Uterus (tissue), 3 donors: ENCODE measurements at regions not wholly inside any gene's neighbourhood (a gene's known extent, or its start where the extent isn't known, plus 50 kb on each side); places are given as distances from the start of the nearest gene placed in this dataset.

Experiments used
- DNase-seq, 2 donors: peaks; one replicate each; pipeline ENCODE4 v3.0.0-alpha.2; 2019 to 2020
- H3K27ac ChIP-seq, 2 donors: fragments of 200-600 bp; sonication (generic); 1 replicate in 1 of 2; 2 replicates in 1 of 2; pipeline ENCODE4 v1.5.1; 2016 to 2018
- H3K27me3 ChIP-seq, 2 donors: fragments of 200-600 bp; sonication (generic); one replicate each; pipeline ENCODE4 v1.5.1; 2018 to 2019; ENCODE audit warnings: control low read depth in 1 of 2
- H3K36me3 ChIP-seq, 2 donors: fragments of 200-600 bp; sonication (generic); one replicate each; pipeline ENCODE4 v1.5.1; 2019; ENCODE audit warnings: control low read depth in 1 of 2
- H3K4me1 ChIP-seq, 2 donors: fragments of 200-600 bp; sonication (generic); one replicate each; pipeline ENCODE4 v1.5.1; 2018 to 2019; ENCODE audit warnings: control low read depth in 1 of 2
- H3K4me3 ChIP-seq, 2 donors: fragments of 200-600 bp; sonication (generic); 1 replicate in 1 of 2; 2 replicates in 1 of 2; pipeline ENCODE4 v1.5.1; 2018 to 2019; ENCODE audit warnings: mild to moderate bottlenecking in 1 of 2
- H3K9me3 ChIP-seq, 2 donors: fragments of 200-600 bp; sonication (generic); one replicate each; pipeline ENCODE4 v1.5.1; 2019; ENCODE audit warnings: control low read depth in 1 of 2
- POLR2A ChIP-seq, 2 donors: fragments of 450-650 bp; IDR thresholded peaks; one replicate each; pipeline ENCODE4 v1.6.1; 2016; ENCODE audit warnings: antibody characterized with exemption in 2 of 2, mild to moderate bottlenecking in 1 of 2, moderate library complexity in 1 of 2
- intact Hi-C: fragments of 100-400 bp; cut with DNase I; formaldehyde crosslinking; loops from one replicate; pipeline ENCODE4 v1.15.1; 2023; ENCODE audit warnings: low total_unique reads
- TF ChIP-seq, protein P1 (sequence below), 4 experiments: fragments of 200-600 bp in 2 of 4; fragments of 450-650 bp in 2 of 4; sonication (generic) in 2 of 4; IDR thresholded peaks; one replicate each; pipeline ENCODE4 v1.5.1; 2016 to 2019; ENCODE audit warnings: antibody characterized with exemption in 4 of 4, mild to moderate bottlenecking in 2 of 4, moderate library complexity in 1 of 4
- donor health status: DM: yes; HTN: yes; CAD: no.

DNA sequence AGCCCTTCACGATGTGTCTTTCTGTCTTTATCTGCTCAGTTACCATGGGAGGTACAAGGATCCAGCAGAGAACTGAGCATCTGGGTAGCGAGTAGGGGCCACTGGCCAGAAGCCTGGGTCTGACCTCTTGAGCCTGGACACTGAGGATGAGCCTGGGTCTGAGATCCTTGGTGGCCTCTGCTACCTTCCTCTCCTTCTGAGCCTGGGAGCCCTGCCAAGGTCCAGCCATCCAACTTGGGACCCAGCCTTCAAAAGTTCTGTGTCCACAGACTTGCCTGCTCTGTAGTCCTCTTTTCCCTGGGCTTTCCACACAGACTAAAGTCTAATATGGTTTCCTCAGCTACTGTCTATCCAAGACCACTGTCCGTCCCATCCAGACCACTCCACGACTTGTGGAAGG lies 60.2 kb upstream of the NAA20 start:
- H3K27me3 ChIP-seq, result no peaks in the 10 kb centered on the region
- H3K9me3 ChIP-seq, result no peaks in the 10 kb centered on the region
- no peak overlapping the region for H3K27ac ChIP-seq
- H3K4me3 ChIP-seq, result no peak overlapping the region
- TF ChIP-seq, protein P1, sequence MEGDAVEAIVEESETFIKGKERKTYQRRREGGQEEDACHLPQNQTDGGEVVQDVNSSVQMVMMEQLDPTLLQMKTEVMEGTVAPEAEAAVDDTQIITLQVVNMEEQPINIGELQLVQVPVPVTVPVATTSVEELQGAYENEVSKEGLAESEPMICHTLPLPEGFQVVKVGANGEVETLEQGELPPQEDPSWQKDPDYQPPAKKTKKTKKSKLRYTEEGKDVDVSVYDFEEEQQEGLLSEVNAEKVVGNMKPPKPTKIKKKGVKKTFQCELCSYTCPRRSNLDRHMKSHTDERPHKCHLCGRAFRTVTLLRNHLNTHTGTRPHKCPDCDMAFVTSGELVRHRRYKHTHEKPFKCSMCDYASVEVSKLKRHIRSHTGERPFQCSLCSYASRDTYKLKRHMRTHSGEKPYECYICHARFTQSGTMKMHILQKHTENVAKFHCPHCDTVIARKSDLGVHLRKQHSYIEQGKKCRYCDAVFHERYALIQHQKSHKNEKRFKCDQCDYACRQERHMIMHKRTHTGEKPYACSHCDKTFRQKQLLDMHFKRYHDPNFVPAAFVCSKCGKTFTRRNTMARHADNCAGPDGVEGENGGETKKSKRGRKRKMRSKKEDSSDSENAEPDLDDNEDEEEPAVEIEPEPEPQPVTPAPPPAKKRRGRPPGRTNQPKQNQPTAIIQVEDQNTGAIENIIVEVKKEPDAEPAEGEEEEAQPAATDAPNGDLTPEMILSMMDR (IDR thresholded peaks at IDR 0.05), result no peak
- no peak for TF ChIP-seq POLR2A (IDR thresholded peaks at IDR 0.05)
- no peak for DNase-seq
- intact Hi-C loops, result no loop called here
- H3K36me3 ChIP-seq, result no peaks in the 10 kb centered on the region
- no peaks in the 10 kb centered on the region for H3K4me1 ChIP-seq

DNA sequence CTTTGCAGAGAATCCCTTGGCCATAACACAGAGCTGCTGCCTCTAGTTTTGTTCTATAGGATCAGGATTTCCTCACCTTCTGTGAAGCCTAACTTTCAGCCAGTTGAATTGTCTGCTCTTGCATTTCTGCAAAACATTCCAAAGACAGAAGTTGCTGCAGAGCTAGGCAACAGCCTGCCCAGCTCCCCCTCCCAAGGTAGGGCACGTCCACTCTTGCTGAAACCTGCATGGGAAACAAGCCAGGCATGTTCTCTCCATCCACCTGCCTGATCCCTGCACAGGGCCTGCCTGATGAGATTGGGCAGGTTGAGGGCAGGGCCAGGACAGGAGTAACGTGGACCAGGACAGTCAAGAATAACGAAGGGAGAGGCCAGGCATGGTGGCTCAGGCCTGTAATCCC lies 58.9 kb upstream of the NAA20 start:
- no peak for TF ChIP-seq POLR2A (IDR thresholded peaks at IDR 0.05)
- TF ChIP-seq, protein P1 (IDR thresholded peaks at IDR 0.05), result no peak
- no peaks in the 10 kb centered on the region for H3K9me3 ChIP-seq
- H3K36me3 ChIP-seq, result no peaks in the 10 kb centered on the region
- DNase-seq, result no peak
- no peak overlapping the region for H3K27ac ChIP-seq
- no peaks in the 10 kb centered on the region for H3K27me3 ChIP-seq
- intact Hi-C loops, result no loop called here
- H3K4me3 ChIP-seq, result no peak overlapping the region
- no peaks in the 10 kb centered on the region for H3K4me1 ChIP-seq

DNA sequence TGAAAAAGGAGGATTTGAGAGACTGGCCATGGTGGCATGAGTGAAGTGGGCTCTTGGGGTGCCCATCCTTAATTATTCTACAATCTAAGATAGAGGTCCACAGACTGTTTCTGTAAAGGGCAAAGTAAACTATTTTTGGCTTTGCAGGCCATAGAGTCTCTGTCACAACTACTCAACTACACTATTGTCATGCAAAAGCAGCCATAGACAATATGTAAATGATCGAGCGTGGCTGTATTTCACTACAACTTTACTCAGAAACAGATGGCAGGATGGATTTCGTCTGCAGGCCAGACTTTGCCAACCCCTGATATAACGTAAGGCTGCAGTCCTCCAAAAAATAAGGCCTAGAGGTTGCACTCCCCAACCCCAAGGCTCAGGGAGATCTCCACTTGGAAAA lies 58.2 kb upstream of the NAA20 start:
- Histone ChIP-seq H3K36me3 (no peaks in the 10 kb centered on the region), H3K9me3 (no peaks in the 10 kb centered on the region), H3K4me1 (no peaks in the 10 kb centered on the region), H3K27ac (no peak overlapping the region), H3K27me3 (no peaks in the 10 kb centered on the region), H3K4me3 (no peak overlapping the region)
- intact Hi-C loops, result no loop called here
- DNase-seq, result no peak
- no peak for TF ChIP-seq POLR2A (IDR thresholded peaks at IDR 0.05)
- TF ChIP-seq, protein P1 (IDR thresholded peaks at IDR 0.05), result no peak

DNA sequence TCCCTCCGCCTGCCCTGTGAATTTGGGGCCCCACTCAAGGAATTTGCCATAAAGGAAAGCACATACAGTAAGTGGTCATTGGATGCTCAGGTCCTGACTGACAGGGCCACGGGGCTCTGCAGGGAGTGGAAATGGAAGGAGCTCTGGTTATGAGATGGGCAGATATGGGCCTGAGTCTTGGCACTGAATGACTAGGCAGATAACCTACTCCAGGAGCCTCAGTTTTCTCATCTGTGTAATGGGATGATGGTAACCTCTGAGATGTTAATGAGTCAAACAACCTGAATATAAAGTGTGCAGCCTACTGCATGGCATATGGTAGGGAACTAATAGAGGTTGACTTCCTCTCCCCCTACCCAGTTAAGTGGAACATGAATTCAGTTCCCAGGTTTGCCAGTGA lies 56.4 kb upstream of the NAA20 start:
- Histone ChIP-seq H3K27me3 (no peaks in the 10 kb centered on the region), H3K36me3 (no peaks in the 10 kb centered on the region), H3K27ac (peak overlapping the region in 1 of 2 donors; percentile 29), H3K9me3 (no peaks in the 10 kb centered on the region), H3K4me1 (no peaks in the 10 kb centered on the region), H3K4me3 (no peak overlapping the region)
- TF ChIP-seq POLR2A (IDR thresholded peaks at IDR 0.05), result no peak
- TF ChIP-seq, protein P1 (IDR thresholded peaks at IDR 0.05), result no peak
- no peak for DNase-seq
- intact Hi-C loops, result no loop called here

DNA sequence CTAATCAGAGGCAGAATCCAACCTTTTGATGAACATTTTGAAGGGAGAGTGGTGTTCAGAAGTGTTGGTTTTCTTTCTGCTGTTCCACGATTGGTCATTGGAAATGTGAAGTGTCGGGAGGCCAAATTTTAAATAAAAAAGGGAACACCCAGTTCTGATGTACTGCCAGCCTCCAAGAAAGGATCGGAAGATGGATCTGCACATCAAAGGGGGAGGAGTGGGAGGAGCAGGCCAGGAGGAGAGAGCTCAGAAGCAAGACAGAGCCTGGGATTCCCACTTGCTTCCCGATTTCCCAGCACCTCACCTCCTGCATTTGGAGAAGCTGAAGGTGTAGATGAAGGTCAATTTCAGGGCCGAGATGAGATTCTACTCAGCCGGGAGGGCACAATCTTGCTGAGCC lies 55.9 kb upstream of the NAA20 start:
- no peak for DNase-seq
- Histone ChIP-seq H3K4me3 (no peak overlapping the region), H3K27me3 (no peaks in the 10 kb centered on the region), H3K27ac (peak overlapping the region in 1 of 2 donors; percentile 29), H3K4me1 (no peaks in the 10 kb centered on the region), H3K9me3 (no peaks in the 10 kb centered on the region), H3K36me3 (no peaks in the 10 kb centered on the region)
- TF ChIP-seq, protein P1 (IDR thresholded peaks at IDR 0.05), result no peak
- TF ChIP-seq POLR2A (IDR thresholded peaks at IDR 0.05), result no peak
- intact Hi-C loops, result no loop called here
